HG02884 (cell line): ENCODE measurements at regions not wholly inside any gene's neighbourhood (a gene's known extent, or its start where the extent isn't known, plus 50 kb on each side); places are given as distances from the start of the nearest gene placed in this dataset.
"Not testable (repeated sequence)": the region's sequence is repeated elsewhere in the genome, so short reads cannot be mapped to it uniquely, and the experiment has no call there.

Experiments
- ATAC-seq: cut with Tn5 transposase; IDR thresholded peaks from one replicate; pipeline ENCODE4 v1.9.1; 2021; ENCODE audit warnings: mild to moderate bottlenecking, moderate library complexity; ENCODE audit not compliant: unreplicated experiment

DNA sequence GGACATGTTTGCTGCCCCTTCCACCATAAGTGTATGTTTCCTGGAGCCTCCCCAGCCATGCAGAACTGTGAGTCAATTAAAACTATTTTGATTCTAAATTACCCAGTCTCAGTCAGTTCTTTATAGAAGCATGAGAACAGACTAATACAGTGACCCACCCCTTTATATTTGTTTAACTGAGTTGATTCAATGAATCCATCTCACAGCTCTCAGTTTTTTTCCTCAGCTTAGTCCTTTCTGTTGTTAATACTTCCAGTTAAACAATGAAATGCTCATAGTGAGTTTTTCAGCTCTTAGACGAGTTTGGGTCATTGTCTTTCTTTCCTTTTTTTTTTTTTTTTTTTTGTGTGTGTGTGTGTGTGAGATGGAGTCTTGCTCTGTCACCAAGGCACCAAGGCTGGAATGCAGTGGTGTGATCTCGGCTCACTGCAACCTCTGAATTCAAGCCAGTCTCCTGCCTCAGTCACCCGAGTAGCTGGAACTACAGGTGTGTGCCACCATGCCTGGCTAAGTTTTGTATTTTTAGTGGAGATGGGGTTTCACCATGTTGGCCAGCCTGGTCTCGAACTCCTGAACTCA, 627.4 kb downstream of the SPATA31A7 start:
- ATAC-seq: not testable (repeated sequence)

DNA sequence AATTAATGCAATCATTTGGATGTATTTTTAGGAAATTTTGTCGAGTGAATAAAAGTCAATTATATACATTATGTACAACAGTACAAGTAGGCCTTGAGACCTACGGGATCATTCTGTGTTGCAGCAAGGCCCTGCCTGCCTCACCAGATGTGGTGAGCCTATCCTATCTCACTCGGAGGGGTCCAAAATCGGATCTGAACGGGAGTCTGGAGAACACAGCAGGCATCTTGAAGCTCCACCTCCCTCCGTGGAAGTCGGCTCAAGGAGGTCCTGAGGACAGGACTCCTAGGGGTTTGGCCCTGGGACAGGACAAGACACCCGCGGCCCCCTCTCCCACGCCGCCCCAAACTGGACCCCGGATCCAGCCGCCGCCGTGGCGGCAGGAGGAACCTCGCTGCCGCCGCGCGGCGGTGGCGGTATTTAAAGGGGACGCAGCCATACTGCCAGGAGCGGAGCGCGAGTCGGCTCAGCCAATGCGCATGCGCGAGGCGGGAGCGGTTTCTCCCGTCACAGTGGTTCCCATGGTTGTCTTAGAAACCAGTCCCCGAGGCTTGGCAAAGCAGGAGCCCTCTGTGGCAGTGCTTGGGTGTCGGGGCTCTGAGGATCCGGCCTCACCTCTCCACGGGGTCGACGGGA, 663.9 kb downstream of the SPATA31A7 start:
- peak; percentile 48 for ATAC-seq

- ATAC-seq: not testable (repeated sequence)
These were observed 664.4 kb downstream of the SPATA31A7 start for GRCh38 chr9:61854260-61854640.

DNA sequence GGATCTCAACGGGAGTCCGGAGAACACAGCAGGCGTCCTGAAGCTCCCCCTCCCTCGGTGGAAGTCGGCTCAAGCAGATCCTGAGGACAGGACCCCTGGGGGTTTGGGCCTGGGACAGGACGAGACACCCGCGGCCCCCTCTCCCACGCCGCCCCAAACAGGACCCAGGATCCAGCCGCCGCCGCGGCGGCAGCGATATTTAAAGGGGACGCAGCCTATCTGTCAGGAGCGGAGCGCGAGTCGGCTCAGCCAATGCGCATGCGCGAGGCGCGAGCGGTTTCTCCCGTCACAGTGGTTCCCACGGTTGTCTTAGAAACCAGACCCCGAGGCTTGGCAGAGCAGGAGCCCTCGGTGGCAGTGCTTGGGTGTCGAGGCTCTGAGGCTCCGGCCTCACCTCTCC, 666.4 kb downstream of the SPATA31A7 start:
- peak; percentile 63 for ATAC-seq

GRCh38 chr9:61856858-61857453, 667.1 kb downstream of the SPATA31A7 start:
- ATAC-seq: not testable (repeated sequence)

DNA sequence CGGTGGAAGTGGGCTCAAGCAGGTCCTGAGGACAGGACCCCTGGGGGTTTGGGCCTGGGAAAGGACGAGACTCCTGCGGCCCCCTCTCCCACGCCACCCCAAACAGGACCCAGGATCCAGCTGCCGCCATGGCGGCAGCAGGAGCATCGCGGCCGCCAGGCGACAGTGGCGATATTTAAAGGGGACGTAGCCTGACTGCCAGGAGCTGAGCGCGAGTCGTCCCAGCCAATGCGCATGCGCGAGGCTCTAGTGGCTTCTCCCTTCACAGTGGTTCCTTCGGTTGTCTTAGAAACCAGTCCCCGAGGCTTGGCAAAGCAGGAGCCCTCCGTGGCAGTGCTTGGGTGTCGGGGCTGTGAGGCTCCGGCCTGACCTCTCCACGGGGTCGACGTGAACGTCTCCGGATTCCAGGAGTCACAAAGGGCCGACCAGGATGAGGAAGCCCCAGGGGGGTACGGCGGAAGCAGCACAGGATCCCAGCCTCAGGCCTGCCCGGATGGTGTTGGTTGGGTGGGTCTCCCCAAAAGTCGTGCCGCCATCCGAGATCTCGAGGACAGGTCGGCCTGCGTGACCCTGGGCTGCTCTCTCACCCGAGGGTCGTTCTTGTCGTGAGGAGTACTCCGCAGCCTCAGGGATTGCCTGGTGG, 668.0 kb downstream of the SPATA31A7 start:
- peak; percentile 87 for ATAC-seq

GRCh38 chr9:61862431-61862971, 672.7 kb downstream of the SPATA31A7 start:
- not testable (repeated sequence) for ATAC-seq

- not testable (repeated sequence) for ATAC-seq
These were observed 674.6 kb downstream of the SPATA31A7 start for GRCh38 chr9:61864463-61864862.

GRCh38 chr9:61868965-61869364, 679.1 kb downstream of the SPATA31A7 start:
- ATAC-seq: not testable (repeated sequence)

GRCh38 chr9:61872329-61872728, 682.5 kb downstream of the SPATA31A7 start:
- ATAC-seq: not testable (repeated sequence)
